Keratinocyte (primary cell): ENCODE measurements at regions not wholly inside any gene's neighbourhood (a gene's known extent, or its start where the extent isn't known, plus 50 kb on each side); places are given as distances from the start of the nearest gene placed in this dataset.

ENCODE experiments used
- EZH2 ChIP-seq: IDR thresholded peaks from one replicate; pipeline ENCODE4 v1.6.1; 2012; ENCODE audit warnings: inconsistent platforms, mild to moderate bottlenecking, low read length, moderate library complexity
- TF ChIP-seq, protein P1 (sequence below), 3 experiments: IDR thresholded peaks in 1 of 3; conservative IDR thresholded peaks in 1 of 3; optimal IDR thresholded peaks in 1 of 3; 2 replicates in 2 of 3; 3 replicates in 1 of 3; pipeline versions ENCODE3 to v1.5.1; 2011; ENCODE audit warnings: low read length in 3 of 3, mild to moderate bottlenecking in 3 of 3, moderate library complexity in 2 of 3, control low read depth in 1 of 3, inconsistent platforms in 1 of 3; ENCODE audit not compliant: insufficient read depth in 2 of 3; ENCODE audit errors: extremely low read depth in 1 of 3

DNA sequence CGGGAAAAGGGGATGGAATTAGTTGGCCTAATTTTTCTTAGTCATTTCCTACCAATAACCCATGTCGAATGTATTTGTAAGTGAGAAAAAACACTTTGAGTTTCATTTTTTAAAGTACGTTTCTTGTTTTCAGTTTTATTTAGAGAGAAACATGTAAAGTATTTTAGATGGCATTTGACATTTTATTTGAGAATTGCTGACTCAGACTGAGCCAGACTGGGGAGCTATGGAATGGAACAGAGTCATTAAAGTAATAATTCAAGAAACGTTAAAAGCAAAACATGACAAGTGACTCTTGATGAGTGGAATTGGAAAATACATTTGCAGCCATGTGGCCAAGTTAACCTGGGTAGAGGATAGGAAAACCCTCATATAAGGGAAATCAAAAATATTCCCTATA lies 286.1 kb upstream of the NPSR1 start:
- TF ChIP-seq, protein P1, sequence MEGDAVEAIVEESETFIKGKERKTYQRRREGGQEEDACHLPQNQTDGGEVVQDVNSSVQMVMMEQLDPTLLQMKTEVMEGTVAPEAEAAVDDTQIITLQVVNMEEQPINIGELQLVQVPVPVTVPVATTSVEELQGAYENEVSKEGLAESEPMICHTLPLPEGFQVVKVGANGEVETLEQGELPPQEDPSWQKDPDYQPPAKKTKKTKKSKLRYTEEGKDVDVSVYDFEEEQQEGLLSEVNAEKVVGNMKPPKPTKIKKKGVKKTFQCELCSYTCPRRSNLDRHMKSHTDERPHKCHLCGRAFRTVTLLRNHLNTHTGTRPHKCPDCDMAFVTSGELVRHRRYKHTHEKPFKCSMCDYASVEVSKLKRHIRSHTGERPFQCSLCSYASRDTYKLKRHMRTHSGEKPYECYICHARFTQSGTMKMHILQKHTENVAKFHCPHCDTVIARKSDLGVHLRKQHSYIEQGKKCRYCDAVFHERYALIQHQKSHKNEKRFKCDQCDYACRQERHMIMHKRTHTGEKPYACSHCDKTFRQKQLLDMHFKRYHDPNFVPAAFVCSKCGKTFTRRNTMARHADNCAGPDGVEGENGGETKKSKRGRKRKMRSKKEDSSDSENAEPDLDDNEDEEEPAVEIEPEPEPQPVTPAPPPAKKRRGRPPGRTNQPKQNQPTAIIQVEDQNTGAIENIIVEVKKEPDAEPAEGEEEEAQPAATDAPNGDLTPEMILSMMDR (optimal IDR thresholded peaks at IDR 0.05 in 1 of 3, IDR thresholded peaks at IDR 0.05 in 1 of 3, conservative IDR thresholded peaks at IDR 0.05 in 1 of 3; ENCODE audit: extremely low read depth in 1 of 3, insufficient read depth in 2 of 3, low read length in 3 of 3) = no peak
- no peak for TF ChIP-seq EZH2
